HFF-Myc (cell line): ENCODE measurements at regions not wholly inside any gene's neighbourhood (a gene's known extent, or its start where the extent isn't known, plus 50 kb on each side); places are given as distances from the start of the nearest gene placed in this dataset.

Source experiments
- DNase-seq: peaks from one replicate; pipeline ENCODE4 v3.0.0-alpha.2; 2011; ENCODE audit warnings: low read depth; ENCODE audit errors: extremely low read depth
- H3K4me3 ChIP-seq: replicated peaks from 2 replicates; pipeline ENCODE4 v1.5.1; 2011; ENCODE audit warnings: low read depth, mild to moderate bottlenecking, control low read depth, low read length
- CTCF ChIP-seq: IDR thresholded peaks from 2 replicates; pipeline ENCODE4 v1.5.1; 2012; ENCODE audit warnings: mild to moderate bottlenecking, low read depth, low read length, control low read depth; ENCODE audit errors: missing control alignments

- TF ChIP-seq CTCF, result no peak
- H3K4me3 ChIP-seq, result no peak overlapping the region
- DNase-seq, result no peak
Observed at GRCh38 chr10:43961523-43962345, 313.1 kb upstream of the ZNF32 start.

GRCh38 chr10:43960981-43961380 is 312.3 kb upstream of the ZNF32 start:
- H3K4me3 ChIP-seq, result no peak overlapping the region
- DNase-seq, result no peak
- no peak for TF ChIP-seq CTCF

- no peak overlapping the region for H3K4me3 ChIP-seq
- no peak for DNase-seq
- no peak for TF ChIP-seq CTCF
Observed at GRCh38 chr10:43960477-43960876, 311.8 kb upstream of the ZNF32 start.

GRCh38 chr10:43960135-43960415 is 311.4 kb upstream of the ZNF32 start:
- no peak for TF ChIP-seq CTCF
- no peak overlapping the region for H3K4me3 ChIP-seq
- no peak for DNase-seq

- H3K4me3 ChIP-seq, result no peak overlapping the region
- no peak for TF ChIP-seq CTCF
- DNase-seq, result no peak
Observed at GRCh38 chr10:43959364-43960134, 310.9 kb upstream of the ZNF32 start.

- no peak overlapping the region for H3K4me3 ChIP-seq
- TF ChIP-seq CTCF, result no peak
- DNase-seq, result no peak
Observed at GRCh38 chr10:43958964-43959363, 310.3 kb upstream of the ZNF32 start.
